ENCODE measurements at regions not wholly inside any gene's neighbourhood (a gene's known extent, or its start where the extent isn't known, plus 50 kb on each side); places are given as distances from the start of the nearest gene placed in this dataset.

- TF ChIP-seq CTCF (IDR thresholded peaks at IDR 0.05) (no peak), POLR2A (IDR thresholded peaks at IDR 0.05) (no peak)
Observed at GRCh38 chr2:238739668-238740067, 108.2 kb upstream of the TWIST2 start.
